A549 (cell line): ENCODE measurements at regions not wholly inside any gene's neighbourhood (a gene's known extent, or its start where the extent isn't known, plus 50 kb on each side); places are given as distances from the start of the nearest gene placed in this dataset.

Experiments
- ATAC-seq, 2 experiments: fragments of 200-7000 bp in 1 of 2; fragments of >200 bp in 1 of 2; cut with Nextera tagmentation in 1 of 2; cut with Tn5 transposase in 1 of 2; 3 replicates each; pipeline versions ENCODE4 v1.8.0 to v1.9.1; 2018 to 2020; ENCODE audit warnings: mild to moderate bottlenecking in 1 of 2, moderate library complexity in 1 of 2
- CTCF ChIA-PET: fragments of 300-600 bp; sonication (Branson Sonifier 250); formaldehyde crosslinking; extraction: SDS; loops from one replicate; lab custom pipeline; 2021; ENCODE audit warnings: antibody characterized with exemption, inconsistent platforms; lab: Yijun Ruan, JAX
- POLR2A ChIA-PET: fragments of 350-600 bp; formaldehyde crosslinking; extraction: SDS; loops from one replicate; lab custom pipeline; 2021; ENCODE audit warnings: antibody characterized with exemption, inconsistent platforms; lab: Yijun Ruan, JAX
- DNase-seq, 2 experiments: peaks; one replicate each; pipeline versions ENCODE4 v3.0.0 to v3.0.0-alpha.2; 2011 to 2016; ENCODE audit warnings: low read depth in 1 of 2, low spot score in 1 of 2
- FAIRE-seq: peaks from 2 replicates; lab custom pipeline; 2011; peaks lifted over from hg19 to GRCh38; lab: Jason Lieb, UNC
- H3K27ac ChIP-seq, 2 experiments: fragments of >200 bp; sonication (Bioruptor Twin); formaldehyde crosslinking; 3 replicates each; pipeline ENCODE4 v1.5.1; 2016 to 2017
- H3K4me1 ChIP-seq: fragments of >200 bp; sonication (Bioruptor Twin); formaldehyde crosslinking; 3 replicates; pipeline ENCODE4 v1.6.1; 2016
- H3K4me2 ChIP-seq: fragments of >200 bp; sonication (Bioruptor Twin); formaldehyde crosslinking; 3 replicates; pipeline ENCODE4 v1.6.1; 2016
- H3K4me3 ChIP-seq: fragments of >200 bp; sonication (Bioruptor Twin); formaldehyde crosslinking; 3 replicates; pipeline ENCODE4 v1.5.1; 2016
- H3K9me3 ChIP-seq: fragments of >200 bp; sonication (Bioruptor Twin); formaldehyde crosslinking; 3 replicates; pipeline ENCODE4 v1.6.1; 2016
- BHLHE40 ChIP-seq: IDR thresholded peaks from 2 replicates; pipeline ENCODE4 v1.6.1; 2012; ENCODE audit warnings: low read depth, low read length, inconsistent platforms
- CHD2 ChIP-seq: fragments of 150-350 bp; IDR thresholded peaks from 2 replicates; pipeline ENCODE4 v1.6.1; 2014; ENCODE audit warnings: low read length; ENCODE audit not compliant: partially characterized antibody
- CHD4 ChIP-seq: fragments of 200-600 bp; sonication (generic); IDR thresholded peaks from 2 replicates; pipeline ENCODE4 v1.6.1; 2016; ENCODE audit warnings: antibody characterized with exemption, mild to moderate bottlenecking, borderline replicate concordance
- EHMT2 ChIP-seq: fragments of 200-600 bp; sonication (generic); IDR thresholded peaks from 2 replicates; pipeline ENCODE4 v1.6.1; 2016; ENCODE audit warnings: antibody characterized with exemption, low read depth, mild to moderate bottlenecking, moderate library complexity
- ESRRA ChIP-seq: fragments of 150-350 bp; IDR thresholded peaks from 2 replicates; pipeline ENCODE4 v1.6.1; 2014; ENCODE audit warnings: mild to moderate bottlenecking, low read length, borderline replicate concordance
- FOSL2 ChIP-seq, 2 experiments: fragments of 450-650 bp in 1 of 2; fragments of >200 bp in 1 of 2; sonication (Bioruptor Twin) in 1 of 2; formaldehyde crosslinking; IDR thresholded peaks; 2 replicates each; pipeline versions ENCODE4 v1.5.0 to v1.6.1; 2016 to 2020; ENCODE audit warnings: mild to moderate bottlenecking in 1 of 2, moderate library complexity in 1 of 2
- HDAC2 ChIP-seq: fragments of 200-600 bp; sonication (generic); IDR thresholded peaks from 2 replicates; pipeline ENCODE4 v1.6.1; 2016
- HOXB13 ChIP-seq: fragments of 250-450 bp; sonication (Bioruptor Pico); IDR thresholded peaks from 2 replicates; pipeline ENCODE4 v1.5.0; 2020; ENCODE audit warnings: low read depth, mild to moderate bottlenecking, moderate library complexity
- JUN ChIP-seq, 2 experiments: fragments of >200 bp; sonication (Bioruptor Twin); formaldehyde crosslinking; IDR thresholded peaks; 2 replicates in 1 of 2; 3 replicates in 1 of 2; pipeline ENCODE4 v1.6.1; 2016 to 2017
- MYC ChIP-seq: IDR thresholded peaks from 2 replicates; pipeline ENCODE4 v1.6.1; 2012; ENCODE audit warnings: mild to moderate bottlenecking, inconsistent platforms, low read length, improper control_type of control experiment, borderline replicate concordance
- NFE2L2 ChIP-seq: fragments of 150-350 bp; conservative IDR thresholded peaks from 2 replicates; pipeline ENCODE4 v1.6.1; 2014; ENCODE audit warnings: low read length
- NR3C1 ChIP-seq: fragments of >200 bp; sonication (Bioruptor Twin); formaldehyde crosslinking; IDR thresholded peaks from 3 replicates; pipeline ENCODE4 v1.6.1; 2017
- RCOR1 ChIP-seq: fragments of 150-350 bp; IDR thresholded peaks from 2 replicates; pipeline ENCODE4 v1.6.1; 2014; ENCODE audit warnings: antibody characterized with exemption, low read length, low read depth
- RNF2 ChIP-seq: fragments of 200-600 bp; sonication (generic); IDR thresholded peaks from 2 replicates; pipeline ENCODE4 v1.6.1; 2016; ENCODE audit warnings: low read depth, mild to moderate bottlenecking, antibody characterized with exemption, moderate library complexity, borderline replicate concordance
- TP53 ChIP-seq: fragments of 250-450 bp; sonication (Bioruptor Pico); IDR thresholded peaks from 2 replicates; pipeline ENCODE4 v1.5.0; 2021; ENCODE audit warnings: mild to moderate bottlenecking, moderate library complexity
- ZNF302 ChIP-seq: fragments of 250-450 bp; sonication (Bioruptor Pico); IDR thresholded peaks from 2 replicates; pipeline ENCODE4 v1.9.0; 2021; ENCODE audit warnings: inconsistent platforms, mild to moderate bottlenecking, moderate library complexity
- ZSCAN20 ChIP-seq: fragments of 250-450 bp; sonication (Bioruptor Pico); IDR thresholded peaks from 2 replicates; pipeline ENCODE4 v1.8.0; 2022; ENCODE audit warnings: mild to moderate bottlenecking, moderate library complexity
- WGBS: methylation state at CpG from one replicate; pipeline ENCODE4 v1.1.6; 2017; ENCODE audit errors: missing lambda C conversion rate; 5-methylcytosine and 5-hydroxymethylcytosine counted together
- TF ChIP-seq, protein P1 (sequence below): fragments of >200 bp; sonication (Bioruptor Twin); formaldehyde crosslinking; IDR thresholded peaks from 3 replicates; pipeline ENCODE4 v1.6.1; 2016
- TF ChIP-seq, protein P2 (sequence below): IDR thresholded peaks from 2 replicates; pipeline ENCODE4 v1.6.1; 2012
- TF ChIP-seq, protein P3 (sequence below): IDR thresholded peaks from 2 replicates; pipeline ENCODE4 v1.6.1; 2012
- TF ChIP-seq, protein P4 (sequence below): fragments of 250-450 bp; sonication (Bioruptor Pico); IDR thresholded peaks from 2 replicates; pipeline ENCODE4 v1.5.0; 2021; ENCODE audit warnings: mild to moderate bottlenecking, moderate library complexity, borderline replicate concordance
- TF ChIP-seq, protein P5 (sequence below): fragments of 200-600 bp; sonication (generic); IDR thresholded peaks from 2 replicates; pipeline ENCODE4 v1.6.1; 2016; ENCODE audit warnings: antibody characterized with exemption, mild to moderate bottlenecking, moderate library complexity

DNA sequence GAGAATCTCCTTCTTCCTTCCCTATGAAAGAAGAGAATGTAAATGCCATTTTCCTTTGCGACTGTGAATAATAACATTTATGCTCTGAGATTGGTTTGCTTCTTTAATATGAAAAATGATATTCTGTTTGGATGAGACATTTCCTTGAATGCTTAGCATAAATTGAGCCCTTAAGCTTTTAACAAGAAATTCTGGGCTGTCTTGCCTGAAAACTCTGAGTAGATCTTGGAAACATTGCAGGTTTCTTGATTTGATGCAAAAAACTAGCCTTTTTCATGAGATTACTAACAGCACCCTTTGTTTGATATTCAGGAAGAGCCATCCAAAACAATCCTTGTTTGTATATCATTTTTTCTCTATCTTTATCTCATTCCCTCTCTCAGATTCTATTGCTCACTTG is 272.5 kb downstream of the TMEM38B start:
- Histone ChIP-seq H3K4me2 (no peak overlapping the region), H3K4me3 (no peak overlapping the region), H3K27ac (no peak overlapping the region), H3K4me1 (no peaks in the 10 kb centered on the region), H3K9me3 (no peaks in the 10 kb centered on the region)
- WGBS = 2% methylated on average over 1 of the region's 1 CpG
- ChIA-PET CTCF (no interaction called here), POLR2A (no interaction called here)
- no peak for ATAC-seq
- no peak for DNase-seq
- FAIRE-seq = no peak
- no peak for TF ChIP-seq EHMT2
- TF ChIP-seq, protein P1, sequence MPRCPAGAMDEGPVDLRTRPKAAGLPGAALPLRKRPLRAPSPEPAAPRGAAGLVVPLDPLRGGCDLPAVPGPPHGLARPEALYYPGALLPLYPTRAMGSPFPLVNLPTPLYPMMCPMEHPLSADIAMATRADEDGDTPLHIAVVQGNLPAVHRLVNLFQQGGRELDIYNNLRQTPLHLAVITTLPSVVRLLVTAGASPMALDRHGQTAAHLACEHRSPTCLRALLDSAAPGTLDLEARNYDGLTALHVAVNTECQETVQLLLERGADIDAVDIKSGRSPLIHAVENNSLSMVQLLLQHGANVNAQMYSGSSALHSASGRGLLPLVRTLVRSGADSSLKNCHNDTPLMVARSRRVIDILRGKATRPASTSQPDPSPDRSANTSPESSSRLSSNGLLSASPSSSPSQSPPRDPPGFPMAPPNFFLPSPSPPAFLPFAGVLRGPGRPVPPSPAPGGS = no peak

DNA sequence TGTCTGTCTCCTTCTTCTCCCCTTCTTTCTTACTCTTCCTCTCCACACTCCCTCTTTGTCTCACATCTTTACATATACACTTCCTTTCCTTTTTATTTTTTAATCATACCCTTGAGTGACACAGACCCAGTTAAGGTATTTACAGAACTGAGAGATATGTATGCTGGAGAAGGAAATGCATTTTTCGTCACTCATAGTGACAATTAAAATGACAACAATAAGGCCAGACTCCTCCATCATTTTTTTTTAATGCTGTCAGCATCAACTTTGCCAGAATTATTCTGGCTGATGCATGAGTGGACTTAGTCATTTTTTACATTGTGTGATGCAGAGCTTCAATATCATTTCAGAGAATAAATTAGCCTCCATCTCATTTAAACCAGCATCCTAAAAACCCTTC is 272.9 kb downstream of the TMEM38B start:
- no peaks in the 10 kb centered on the region for H3K4me1 ChIP-seq
- TF ChIP-seq, protein P2, sequence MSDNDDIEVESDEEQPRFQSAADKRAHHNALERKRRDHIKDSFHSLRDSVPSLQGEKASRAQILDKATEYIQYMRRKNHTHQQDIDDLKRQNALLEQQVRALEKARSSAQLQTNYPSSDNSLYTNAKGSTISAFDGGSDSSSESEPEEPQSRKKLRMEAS = no peak
- TF ChIP-seq ESRRA (no peak), BHLHE40 (no peak), HOXB13 (no peak), HDAC2 (no peak), MYC (no peak), NR3C1 (no peak), JUN (IDR thresholded peaks at IDR 0.05) (no peak), ZSCAN20 (CRISPR knock-in tag) (no peak), TP53 (CRISPR knock-in tag) (no peak), CHD2 (no peak), RNF2 (no peak)
- TF ChIP-seq, protein P1 = no peak
- TF ChIP-seq, protein P3, sequence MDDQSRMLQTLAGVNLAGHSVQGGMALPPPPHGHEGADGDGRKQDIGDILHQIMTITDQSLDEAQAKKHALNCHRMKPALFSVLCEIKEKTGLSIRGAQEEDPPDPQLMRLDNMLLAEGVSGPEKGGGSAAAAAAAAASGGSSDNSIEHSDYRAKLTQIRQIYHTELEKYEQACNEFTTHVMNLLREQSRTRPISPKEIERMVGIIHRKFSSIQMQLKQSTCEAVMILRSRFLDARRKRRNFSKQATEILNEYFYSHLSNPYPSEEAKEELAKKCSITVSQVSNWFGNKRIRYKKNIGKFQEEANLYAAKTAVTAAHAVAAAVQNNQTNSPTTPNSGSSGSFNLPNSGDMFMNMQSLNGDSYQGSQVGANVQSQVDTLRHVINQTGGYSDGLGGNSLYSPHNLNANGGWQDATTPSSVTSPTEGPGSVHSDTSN = no peak
- no peak overlapping the region for H3K27ac ChIP-seq
- no peak for FAIRE-seq
- no peaks in the 10 kb centered on the region for H3K9me3 ChIP-seq
- no peak for ATAC-seq
- ChIA-PET POLR2A (no interaction called here), CTCF (no interaction called here)
- no peak overlapping the region for H3K4me3 ChIP-seq
- 0% methylated on average over 1 of the region's 1 CpG for WGBS
- no peak for DNase-seq
- no peak overlapping the region for H3K4me2 ChIP-seq

DNA sequence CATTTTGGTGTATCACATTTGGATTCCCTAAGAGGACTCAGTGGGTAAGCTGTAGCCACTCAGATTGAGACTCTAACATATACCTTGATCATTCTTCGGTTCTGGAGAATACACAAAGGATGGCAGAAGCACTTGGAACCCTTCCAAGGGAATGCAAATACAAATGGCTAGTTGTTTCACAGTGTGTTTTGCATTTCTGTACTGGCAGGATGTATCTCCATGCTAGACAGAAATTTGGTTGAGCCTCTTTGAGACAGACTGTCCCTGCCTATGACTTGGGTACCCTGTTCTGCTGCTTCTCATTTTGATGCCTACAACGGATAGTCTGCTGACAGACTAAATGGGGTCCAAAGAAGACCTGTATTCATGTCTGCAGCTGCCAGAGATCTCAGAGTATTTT is 273.5 kb downstream of the TMEM38B start:
- no peak for TF ChIP-seq NFE2L2
- no peak for TF ChIP-seq ZNF302 (CRISPR knock-in tag)
- no peak for TF ChIP-seq RCOR1
- TF ChIP-seq, protein P4, sequence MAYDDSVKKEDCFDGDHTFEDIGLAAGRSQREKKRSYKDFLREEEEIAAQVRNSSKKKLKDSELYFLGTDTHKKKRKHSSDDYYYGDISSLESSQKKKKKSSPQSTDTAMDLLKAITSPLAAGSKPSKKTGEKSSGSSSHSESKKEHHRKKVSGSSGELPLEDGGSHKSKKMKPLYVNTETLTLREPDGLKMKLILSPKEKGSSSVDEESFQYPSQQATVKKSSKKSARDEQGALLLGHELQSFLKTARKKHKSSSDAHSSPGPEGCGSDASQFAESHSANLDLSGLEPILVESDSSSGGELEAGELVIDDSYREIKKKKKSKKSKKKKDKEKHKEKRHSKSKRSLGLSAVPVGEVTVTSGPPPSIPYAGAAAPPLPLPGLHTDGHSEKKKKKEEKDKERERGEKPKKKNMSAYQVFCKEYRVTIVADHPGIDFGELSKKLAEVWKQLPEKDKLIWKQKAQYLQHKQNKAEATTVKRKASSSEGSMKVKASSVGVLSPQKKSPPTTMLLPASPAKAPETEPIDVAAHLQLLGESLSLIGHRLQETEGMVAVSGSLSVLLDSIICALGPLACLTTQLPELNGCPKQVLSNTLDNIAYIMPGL (CRISPR knock-in tag) = no peak
- no peak for TF ChIP-seq CHD4
- no peak for TF ChIP-seq FOSL2 (IDR thresholded peaks at IDR 0.05)
- TF ChIP-seq FOSL2 (CRISPR knock-in tag; IDR thresholded peaks at IDR 0.05) = no peak
- TF ChIP-seq, protein P5, sequence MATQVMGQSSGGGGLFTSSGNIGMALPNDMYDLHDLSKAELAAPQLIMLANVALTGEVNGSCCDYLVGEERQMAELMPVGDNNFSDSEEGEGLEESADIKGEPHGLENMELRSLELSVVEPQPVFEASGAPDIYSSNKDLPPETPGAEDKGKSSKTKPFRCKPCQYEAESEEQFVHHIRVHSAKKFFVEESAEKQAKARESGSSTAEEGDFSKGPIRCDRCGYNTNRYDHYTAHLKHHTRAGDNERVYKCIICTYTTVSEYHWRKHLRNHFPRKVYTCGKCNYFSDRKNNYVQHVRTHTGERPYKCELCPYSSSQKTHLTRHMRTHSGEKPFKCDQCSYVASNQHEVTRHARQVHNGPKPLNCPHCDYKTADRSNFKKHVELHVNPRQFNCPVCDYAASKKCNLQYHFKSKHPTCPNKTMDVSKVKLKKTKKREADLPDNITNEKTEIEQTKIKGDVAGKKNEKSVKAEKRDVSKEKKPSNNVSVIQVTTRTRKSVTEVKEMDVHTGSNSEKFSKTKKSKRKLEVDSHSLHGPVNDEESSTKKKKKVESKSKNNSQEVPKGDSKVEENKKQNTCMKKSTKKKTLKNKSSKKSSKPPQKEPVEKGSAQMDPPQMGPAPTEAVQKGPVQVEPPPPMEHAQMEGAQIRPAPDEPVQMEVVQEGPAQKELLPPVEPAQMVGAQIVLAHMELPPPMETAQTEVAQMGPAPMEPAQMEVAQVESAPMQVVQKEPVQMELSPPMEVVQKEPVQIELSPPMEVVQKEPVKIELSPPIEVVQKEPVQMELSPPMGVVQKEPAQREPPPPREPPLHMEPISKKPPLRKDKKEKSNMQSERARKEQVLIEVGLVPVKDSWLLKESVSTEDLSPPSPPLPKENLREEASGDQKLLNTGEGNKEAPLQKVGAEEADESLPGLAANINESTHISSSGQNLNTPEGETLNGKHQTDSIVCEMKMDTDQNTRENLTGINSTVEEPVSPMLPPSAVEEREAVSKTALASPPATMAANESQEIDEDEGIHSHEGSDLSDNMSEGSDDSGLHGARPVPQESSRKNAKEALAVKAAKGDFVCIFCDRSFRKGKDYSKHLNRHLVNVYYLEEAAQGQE = no peak
- Histone ChIP-seq H3K9me3 (no peaks in the 10 kb centered on the region), H3K4me3 (no peak overlapping the region), H3K27ac (no peak overlapping the region), H3K4me2 (no peak overlapping the region), H3K4me1 (no peaks in the 10 kb centered on the region)
- CTCF ChIA-PET = no interaction called here
- ATAC-seq (no peak), DNase-seq (no peak), FAIRE-seq (no peak)
- WGBS = 0% methylated on average over 2 of the region's 2 CpGs
- POLR2A ChIA-PET = no interaction called here
